Vagina (tissue), 2 donors: ENCODE measurements at regions not wholly inside any gene's neighbourhood (a gene's known extent, or its start where the extent isn't known, plus 50 kb on each side); places are given as distances from the start of the nearest gene placed in this dataset.

Experiments
- CTCF ChIP-seq, 3 experiments: fragments of 450-650 bp in 2 of 3; fragments of 200-600 bp in 1 of 3; sonication (generic) in 1 of 3; IDR thresholded peaks; one replicate each; pipeline ENCODE4 v1.5.1; 2017 to 2019; ENCODE audit warnings: antibody characterized with exemption in 3 of 3, mild to moderate bottlenecking in 2 of 3, moderate library complexity in 2 of 3
- POLR2A ChIP-seq, 2 donors: fragments of 450-650 bp; IDR thresholded peaks; one replicate each; pipeline ENCODE4 v1.6.1; 2017; ENCODE audit warnings: antibody characterized with exemption in 2 of 2, mild to moderate bottlenecking in 2 of 2, moderate library complexity in 2 of 2
- POLR2AphosphoS5 ChIP-seq, 2 donors: sonication (generic); formaldehyde crosslinking; IDR thresholded peaks; one replicate each; pipeline ENCODE4 v1.9.0; 2017; ENCODE audit warnings: antibody characterized with exemption in 2 of 2, mild to moderate bottlenecking in 2 of 2, low read depth in 1 of 2; ENCODE audit not compliant: insufficient read depth in 1 of 2

- TF ChIP-seq POLR2AphosphoS5 (IDR thresholded peaks at IDR 0.05; ENCODE audit: insufficient read depth in 1 of 2, low read depth in 1 of 2) (no peak), CTCF (IDR thresholded peaks at IDR 0.05) (no peak), POLR2A (IDR thresholded peaks at IDR 0.05) (no peak)
Observed at GRCh38 chr6:113129991-113130390, 727.2 kb upstream of the MARCKS start.
